ENCODE measurements at regions not wholly inside any gene's neighbourhood (a gene's known extent, or its start where the extent isn't known, plus 50 kb on each side); places are given as distances from the start of the nearest gene placed in this dataset.

GRCh38 chr16:26733710-26734109 lies 333.0 kb upstream of the C16orf82 start:
- no peak for TF ChIP-seq CTCF (conservative IDR thresholded peaks at IDR 0.05; ENCODE audit: low read length)
- no peak for TF ChIP-seq EZH2phosphoT487 (IDR thresholded peaks at IDR 0.05; ENCODE audit: borderline replicate concordance, low read depth, low read length)
- H3K9me3 ChIP-seq (ENCODE audit: low read length) = no peaks in the 10 kb centered on the region
- no peaks in the 10 kb centered on the region for H3K79me2 ChIP-seq (ENCODE audit: insufficient read depth, low read depth, low read length)
- DNase-seq (ENCODE audit: low spot score) = no peak
- no peaks in the 10 kb centered on the region for H3K9me2 ChIP-seq (ENCODE audit: insufficient read depth, low read length)
- H3K4me1 ChIP-seq (ENCODE audit: insufficient read depth, low read length, poor library complexity, severe bottlenecking) = no peaks in the 10 kb centered on the region
- no peak overlapping the region for H2AFZ ChIP-seq (ENCODE audit: low read length)
- BruUV-seq (replicated peaks) = no TSS peak
- CTCF ChIA-PET (ENCODE audit: unreplicated experiment) = no interaction called here
- intact Hi-C loops (cut with micrococcal nuclease; ENCODE audit: unreplicated experiment) = no loop called here
- POLR2A ChIA-PET = interaction anchor here (0.6 kb wide), 1 partner anchor 118 kb away, joined by 3 read pairs; no protein-coding TSS in a partner anchor
- H3K4me3 ChIP-seq (ENCODE audit: low read depth, low read length, poor library complexity, severe bottlenecking) = no peak overlapping the region
- H4K20me1 ChIP-seq (ENCODE audit: insufficient read depth, low read length) = no peaks in the 10 kb centered on the region
- H3K36me3 ChIP-seq (ENCODE audit: insufficient read depth, low read length) = no peaks in the 10 kb centered on the region
- H3K27ac ChIP-seq (ENCODE audit: low read depth, low read length, poor library complexity, severe bottlenecking) = no peak overlapping the region
- H3K4me2 ChIP-seq (ENCODE audit: low read length) = no peak overlapping the region

- H3K79me2 ChIP-seq (ENCODE audit: insufficient read depth, low read depth, low read length) = no peaks in the 10 kb centered on the region
- ChIA-PET POLR2A (no interaction called here), CTCF (ENCODE audit: unreplicated experiment) (no interaction called here)
- intact Hi-C loops (cut with micrococcal nuclease; ENCODE audit: unreplicated experiment) = no loop called here
- no peak for DNase-seq (ENCODE audit: low spot score)
- H3K9me2 ChIP-seq (ENCODE audit: insufficient read depth, low read length) = no peaks in the 10 kb centered on the region
- H3K27ac ChIP-seq (ENCODE audit: low read depth, low read length, poor library complexity, severe bottlenecking) = no peak overlapping the region
- no peaks in the 10 kb centered on the region for H3K9me3 ChIP-seq (ENCODE audit: low read length)
- BruUV-seq (replicated peaks) = no TSS peak
- no peak overlapping the region for H3K4me2 ChIP-seq (ENCODE audit: low read length)
- H3K36me3 ChIP-seq (ENCODE audit: insufficient read depth, low read length) = no peaks in the 10 kb centered on the region
- H4K20me1 ChIP-seq (ENCODE audit: insufficient read depth, low read length) = no peaks in the 10 kb centered on the region
- TF ChIP-seq CTCF (conservative IDR thresholded peaks at IDR 0.05; ENCODE audit: low read length) = no peak
- TF ChIP-seq EZH2phosphoT487 (IDR thresholded peaks at IDR 0.05; ENCODE audit: borderline replicate concordance, low read depth, low read length) = no peak
- H2AFZ ChIP-seq (ENCODE audit: low read length) = no peak overlapping the region
- no peak overlapping the region for H3K4me3 ChIP-seq (ENCODE audit: low read depth, low read length, poor library complexity, severe bottlenecking)
- H3K4me1 ChIP-seq (ENCODE audit: insufficient read depth, low read length, poor library complexity, severe bottlenecking) = no peaks in the 10 kb centered on the region
These were observed 331.2 kb upstream of the C16orf82 start for GRCh38 chr16:26735521-26735920.

- no TSS peak for BruUV-seq (replicated peaks)
- POLR2A ChIA-PET = no interaction called here
These were observed 330.6 kb upstream of the C16orf82 start for GRCh38 chr16:26736084-26736483.

More at GRCh38 chr16:26736084-26736483, 330.6 kb upstream of the C16orf82 start:
- Histone ChIP-seq H3K4me3 (ENCODE audit: low read depth, low read length, poor library complexity, severe bottlenecking) (no peak overlapping the region), H3K4me2 (ENCODE audit: low read length) (no peak overlapping the region), H3K36me3 (ENCODE audit: insufficient read depth, low read length) (no peaks in the 10 kb centered on the region), H3K27ac (ENCODE audit: low read depth, low read length, poor library complexity, severe bottlenecking) (no peak overlapping the region), H3K9me3 (ENCODE audit: low read length) (no peaks in the 10 kb centered on the region), H3K4me1 (ENCODE audit: insufficient read depth, low read length, poor library complexity, severe bottlenecking) (no peaks in the 10 kb centered on the region), H3K9me2 (ENCODE audit: insufficient read depth, low read length) (no peaks in the 10 kb centered on the region), H4K20me1 (ENCODE audit: insufficient read depth, low read length) (no peaks in the 10 kb centered on the region), H3K79me2 (ENCODE audit: insufficient read depth, low read depth, low read length) (no peaks in the 10 kb centered on the region), H2AFZ (ENCODE audit: low read length) (no peak overlapping the region)
- CTCF ChIA-PET (ENCODE audit: unreplicated experiment) = no interaction called here
- intact Hi-C loops (cut with micrococcal nuclease; ENCODE audit: unreplicated experiment) = no loop called here
- TF ChIP-seq EZH2phosphoT487 (IDR thresholded peaks at IDR 0.05; ENCODE audit: borderline replicate concordance, low read depth, low read length) (no peak), CTCF (conservative IDR thresholded peaks at IDR 0.05; ENCODE audit: low read length) (no peak)
- DNase-seq (ENCODE audit: low spot score) = no peak
